ENCODE measurements at regions not wholly inside any gene's neighbourhood (a gene's known extent, or its start where the extent isn't known, plus 50 kb on each side); places are given as distances from the start of the nearest gene placed in this dataset.

DNA sequence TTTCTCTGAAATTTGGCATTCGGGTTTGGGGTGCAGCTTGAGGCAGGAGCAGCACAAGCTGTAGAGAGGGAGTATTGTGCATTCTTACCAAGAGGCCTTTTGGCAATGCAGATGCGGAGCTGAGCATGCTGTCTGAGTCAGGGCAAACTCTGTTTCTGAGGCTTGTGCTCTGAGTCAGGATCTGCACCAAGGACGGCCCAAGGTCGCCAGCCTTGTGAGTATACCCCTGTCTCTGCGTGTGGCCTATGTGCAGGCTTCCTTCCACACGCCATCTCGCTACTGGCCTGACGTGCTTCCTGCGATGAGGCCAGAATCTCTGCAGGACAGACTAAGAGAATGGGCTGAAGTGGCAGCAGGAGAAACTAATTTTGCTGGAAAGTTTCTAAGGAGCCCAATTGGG lies 83.8 kb upstream of the ROPN1 start:
- no peak for TF ChIP-seq CTCF (conservative IDR thresholded peaks at IDR 0.05)
- Mint-ChIP-seq H3K9me3 (no peaks in the 10 kb centered on the region), H3K27me3 (no peaks in the 10 kb centered on the region), H3K4me1 (ENCODE audit: unreplicated experiment) (peaks cover 21% of the 10 kb centered on the region), H3K36me3 (peaks cover 4% of the 10 kb centered on the region), H3K27ac (no peak overlapping the region), H3K4me3 (no peak overlapping the region)
- DNase-seq (ENCODE audit: extremely low spot score, unreplicated experiment), result no peak

DNA sequence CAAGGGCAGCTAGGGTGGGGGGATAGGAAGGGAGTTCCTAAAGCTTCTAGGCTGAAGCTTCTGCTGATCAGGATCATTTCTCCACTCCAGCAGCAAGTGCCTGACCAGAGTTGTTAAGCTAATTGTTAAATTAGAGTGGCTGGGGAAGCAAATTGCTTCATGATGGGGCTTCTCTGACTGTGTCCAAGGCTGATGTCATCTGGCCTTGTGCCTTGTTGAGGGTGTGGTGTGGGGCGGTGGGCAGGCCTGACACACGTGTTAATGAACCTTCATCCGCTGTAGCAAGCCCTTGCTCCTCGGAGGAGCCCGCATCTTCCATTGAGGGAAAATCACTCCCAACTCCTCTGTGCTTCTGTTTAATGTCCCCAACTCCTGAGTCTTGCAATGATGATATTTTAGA lies 84.3 kb upstream of the ROPN1 start:
- Mint-ChIP-seq H3K4me1 (ENCODE audit: unreplicated experiment) (peaks cover 21% of the 10 kb centered on the region), H3K27me3 (no peaks in the 10 kb centered on the region), H3K4me3 (no peak overlapping the region), H3K36me3 (peaks cover 4% of the 10 kb centered on the region), H3K27ac (no peak overlapping the region), H3K9me3 (no peaks in the 10 kb centered on the region)
- no peak for DNase-seq (ENCODE audit: extremely low spot score, unreplicated experiment)
- no peak for TF ChIP-seq CTCF (conservative IDR thresholded peaks at IDR 0.05)

- H3K27me3 Mint-ChIP-seq, result no peaks in the 10 kb centered on the region
- no peaks in the 10 kb centered on the region for H3K36me3 Mint-ChIP-seq
- peaks cover 28% of the 10 kb centered on the region for H3K4me1 Mint-ChIP-seq (ENCODE audit: unreplicated experiment)
- TF ChIP-seq CTCF (conservative IDR thresholded peaks at IDR 0.05), result peak; percentile 90
- H3K27ac Mint-ChIP-seq, result no peak overlapping the region
- no peak for DNase-seq (ENCODE audit: extremely low spot score, unreplicated experiment)
- no peaks in the 10 kb centered on the region for H3K9me3 Mint-ChIP-seq
- H3K4me3 Mint-ChIP-seq, result no peak overlapping the region
Measured at GRCh38 chr3:124078953-124079911, 87.3 kb upstream of the ROPN1 start.

- DNase-seq (ENCODE audit: extremely low spot score, unreplicated experiment), result no peak
- TF ChIP-seq CTCF (conservative IDR thresholded peaks at IDR 0.05), result no peak
- Mint-ChIP-seq H3K9me3 (no peaks in the 10 kb centered on the region), H3K27ac (no peak overlapping the region), H3K4me1 (ENCODE audit: unreplicated experiment) (peaks cover 33% of the 10 kb centered on the region), H3K36me3 (no peaks in the 10 kb centered on the region), H3K4me3 (no peak overlapping the region), H3K27me3 (no peaks in the 10 kb centered on the region)
Measured at GRCh38 chr3:124079912-124080276, 88.0 kb upstream of the ROPN1 start.

- TF ChIP-seq CTCF (conservative IDR thresholded peaks at IDR 0.05), result no peak
- H3K36me3 Mint-ChIP-seq, result no peaks in the 10 kb centered on the region
- H3K27me3 Mint-ChIP-seq, result no peaks in the 10 kb centered on the region
- no peak overlapping the region for H3K4me3 Mint-ChIP-seq
- H3K9me3 Mint-ChIP-seq, result no peaks in the 10 kb centered on the region
- H3K4me1 Mint-ChIP-seq (ENCODE audit: unreplicated experiment), result peaks cover 23% of the 10 kb centered on the region
- DNase-seq (ENCODE audit: extremely low spot score, unreplicated experiment), result no peak
- H3K27ac Mint-ChIP-seq, result no peak overlapping the region
Measured at GRCh38 chr3:124082343-124082742, 90.4 kb upstream of the ROPN1 start.
